ENCODE measurements at regions not wholly inside any gene's neighbourhood (a gene's known extent, or its start where the extent isn't known, plus 50 kb on each side); places are given as distances from the start of the nearest gene placed in this dataset.

DNA sequence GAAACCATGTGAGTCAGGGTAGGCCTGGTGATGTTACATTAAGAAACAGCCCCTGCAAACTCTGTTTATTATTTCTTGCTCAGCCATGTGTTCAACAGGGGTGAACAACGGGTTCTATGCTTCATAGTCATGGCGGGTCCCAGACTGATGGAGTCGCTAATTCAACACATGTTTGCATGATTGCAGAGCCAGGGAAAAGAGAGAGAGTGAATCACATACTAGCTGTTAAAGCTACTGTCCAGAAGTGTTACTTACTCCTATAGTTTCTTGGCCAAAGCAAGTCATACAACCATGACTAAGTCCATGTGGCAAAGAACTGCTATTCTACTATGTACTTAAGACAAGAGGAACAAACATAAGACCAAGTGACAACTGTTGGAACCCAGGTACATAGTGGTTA lies 241.2 kb upstream of the SKOR2 start:
- TF ChIP-seq CTCF (IDR thresholded peaks at IDR 0.05; ENCODE audit: insufficient read depth, low read depth, low read length, missing control alignments) = no peak
- DNase-seq (ENCODE audit: low read depth) = no peak
- no peak overlapping the region for H3K4me3 ChIP-seq (ENCODE audit: low read depth, low read length)

GRCh38 chr18:47490882-47491281 lies 239.4 kb upstream of the SKOR2 start:
- DNase-seq (ENCODE audit: low read depth) = no peak
- TF ChIP-seq CTCF (IDR thresholded peaks at IDR 0.05; ENCODE audit: insufficient read depth, low read depth, low read length, missing control alignments) = no peak
- H3K4me3 ChIP-seq (ENCODE audit: low read depth, low read length) = no peak overlapping the region

- TF ChIP-seq CTCF (IDR thresholded peaks at IDR 0.05; ENCODE audit: insufficient read depth, low read depth, low read length, missing control alignments) = no peak
- no peak overlapping the region for H3K4me3 ChIP-seq (ENCODE audit: low read depth, low read length)
- no peak for DNase-seq (ENCODE audit: low read depth)
Measured at GRCh38 chr18:47485221-47485797, 233.8 kb upstream of the SKOR2 start.

DNA sequence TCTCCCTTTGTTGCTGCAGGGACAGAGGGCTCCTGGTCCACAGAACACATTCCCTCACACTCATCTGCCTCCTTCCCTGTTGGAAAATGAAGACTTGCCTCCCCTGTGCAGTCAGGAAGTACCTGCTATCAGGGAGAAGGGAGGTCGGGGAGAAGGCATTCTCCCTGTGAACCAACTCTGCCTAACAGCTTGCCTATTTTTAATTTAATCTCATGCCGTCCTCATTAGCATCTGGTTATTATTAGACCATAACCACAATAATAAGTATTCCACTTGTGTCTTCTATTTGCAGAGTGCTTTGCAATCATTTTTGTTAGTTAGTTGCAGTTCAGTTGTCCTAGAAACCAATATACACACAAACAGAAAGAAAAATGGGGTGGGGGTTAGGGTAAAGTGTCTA lies 232.6 kb upstream of the SKOR2 start:
- DNase-seq (ENCODE audit: low read depth) = no peak
- H3K4me3 ChIP-seq (ENCODE audit: low read depth, low read length) = no peak overlapping the region
- TF ChIP-seq CTCF (IDR thresholded peaks at IDR 0.05; ENCODE audit: insufficient read depth, low read depth, low read length, missing control alignments) = no peak

DNA sequence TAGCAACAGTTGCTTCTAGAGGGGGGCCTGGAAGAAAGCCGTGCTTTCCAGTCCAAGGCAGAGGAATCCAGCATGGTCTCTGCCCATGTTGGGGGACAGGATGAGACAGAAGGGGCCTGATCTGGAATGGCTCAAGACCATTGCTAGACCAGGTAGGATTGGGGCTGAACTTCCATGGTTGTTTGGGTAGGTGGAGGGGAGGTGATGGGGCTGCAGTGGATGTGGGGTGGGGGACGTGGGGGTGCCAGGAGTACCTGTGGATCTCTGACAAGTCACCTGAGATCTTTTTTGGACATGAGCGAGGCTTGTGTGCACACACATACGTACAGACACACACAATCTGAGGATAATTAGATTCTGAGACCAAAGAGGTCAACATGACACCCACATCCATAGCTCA lies 228.7 kb upstream of the SKOR2 start:
- TF ChIP-seq CTCF (IDR thresholded peaks at IDR 0.05; ENCODE audit: insufficient read depth, low read depth, low read length, missing control alignments) = no peak
- H3K4me3 ChIP-seq (ENCODE audit: low read depth, low read length) = no peak overlapping the region
- no peak for DNase-seq (ENCODE audit: low read depth)

DNA sequence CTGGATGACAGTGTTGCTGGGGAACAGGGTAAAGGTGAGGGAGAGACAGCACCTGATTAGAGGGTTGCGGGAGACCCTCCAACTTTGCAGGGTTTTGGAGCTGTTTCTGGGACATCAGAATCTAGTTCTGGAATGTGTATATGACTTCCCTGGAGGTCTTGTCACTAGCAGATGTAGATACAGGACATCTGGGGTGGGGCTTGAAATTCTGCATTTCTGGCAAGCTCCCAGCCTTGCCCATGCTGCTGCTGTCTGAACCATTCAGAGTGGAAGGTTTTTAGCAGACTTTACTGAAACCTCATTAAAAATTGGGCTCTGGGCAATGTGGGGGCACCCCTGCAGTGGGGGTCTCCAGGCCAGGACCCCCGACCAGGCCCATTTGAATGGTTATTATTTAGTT lies 220.3 kb upstream of the SKOR2 start:
- H3K4me3 ChIP-seq (ENCODE audit: low read depth, low read length) = no peak overlapping the region
- no peak for TF ChIP-seq CTCF (IDR thresholded peaks at IDR 0.05; ENCODE audit: insufficient read depth, low read depth, low read length, missing control alignments)
- DNase-seq (ENCODE audit: low read depth) = no peak

DNA sequence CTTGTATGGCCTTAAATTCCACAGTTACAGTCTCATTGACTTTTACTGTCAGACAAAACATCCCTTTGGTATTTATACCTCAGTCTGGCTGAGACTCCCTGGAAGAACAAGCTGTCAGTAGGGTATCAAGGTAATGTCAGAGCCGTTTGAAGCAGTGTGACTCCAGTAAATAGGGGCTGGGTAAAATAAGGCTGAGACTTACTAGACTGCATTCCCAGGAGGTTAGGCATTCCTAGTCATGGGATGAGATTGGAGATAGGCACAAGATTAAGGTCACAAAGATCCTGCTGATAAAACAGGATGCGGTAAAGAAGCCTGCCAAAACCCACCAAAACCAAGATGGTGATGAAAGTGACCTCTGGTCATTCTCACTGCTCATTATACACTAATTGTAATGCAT lies 219.5 kb upstream of the SKOR2 start:
- no peak for TF ChIP-seq CTCF (IDR thresholded peaks at IDR 0.05; ENCODE audit: insufficient read depth, low read depth, low read length, missing control alignments)
- DNase-seq (ENCODE audit: low read depth) = no peak
- H3K4me3 ChIP-seq (ENCODE audit: low read depth, low read length) = no peak overlapping the region
